Fibroblast of villous mesenchyme (primary cell): ENCODE measurements at regions not wholly inside any gene's neighbourhood (a gene's known extent, or its start where the extent isn't known, plus 50 kb on each side); places are given as distances from the start of the nearest gene placed in this dataset.
A peak's percentile ranks its signal among the peaks of the same experiment; 100 is the strongest.

Experiments
- DNase-seq: peaks from one replicate; pipeline ENCODE4 v3.0.0-alpha.2; 2010; ENCODE audit warnings: low read depth
- H3K4me3 ChIP-seq: 2 replicates; pipeline ENCODE4 v1.5.1; 2011; ENCODE audit warnings: low read depth, mild to moderate bottlenecking, low read length
- TF ChIP-seq, protein P1 (sequence below): IDR thresholded peaks from 2 replicates; pipeline ENCODE4 v1.5.1; 2012; ENCODE audit warnings: low read depth, mild to moderate bottlenecking, low read length; ENCODE audit not compliant: insufficient read depth

DNA sequence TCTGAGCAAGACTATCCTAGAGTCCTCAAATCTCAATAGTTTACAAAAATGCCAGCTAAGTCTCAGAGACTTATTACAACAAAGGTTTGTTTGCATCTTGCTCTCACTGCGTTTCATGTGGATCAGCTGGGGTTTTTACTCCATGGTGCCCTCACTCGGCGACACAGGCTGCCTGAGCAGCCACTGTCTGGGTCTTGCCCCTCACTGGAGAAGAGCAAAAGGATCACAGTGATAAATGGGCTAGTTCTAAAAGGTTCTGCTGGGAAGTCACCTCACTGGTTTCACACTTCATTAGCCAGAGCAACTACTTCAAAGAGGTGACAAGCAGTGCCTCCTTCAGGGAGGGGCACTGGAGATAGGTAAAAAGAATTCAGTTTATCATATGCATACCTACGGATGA, 392.0 kb downstream of the RPL10L start:
- DNase-seq: no peak
- TF ChIP-seq, protein P1, sequence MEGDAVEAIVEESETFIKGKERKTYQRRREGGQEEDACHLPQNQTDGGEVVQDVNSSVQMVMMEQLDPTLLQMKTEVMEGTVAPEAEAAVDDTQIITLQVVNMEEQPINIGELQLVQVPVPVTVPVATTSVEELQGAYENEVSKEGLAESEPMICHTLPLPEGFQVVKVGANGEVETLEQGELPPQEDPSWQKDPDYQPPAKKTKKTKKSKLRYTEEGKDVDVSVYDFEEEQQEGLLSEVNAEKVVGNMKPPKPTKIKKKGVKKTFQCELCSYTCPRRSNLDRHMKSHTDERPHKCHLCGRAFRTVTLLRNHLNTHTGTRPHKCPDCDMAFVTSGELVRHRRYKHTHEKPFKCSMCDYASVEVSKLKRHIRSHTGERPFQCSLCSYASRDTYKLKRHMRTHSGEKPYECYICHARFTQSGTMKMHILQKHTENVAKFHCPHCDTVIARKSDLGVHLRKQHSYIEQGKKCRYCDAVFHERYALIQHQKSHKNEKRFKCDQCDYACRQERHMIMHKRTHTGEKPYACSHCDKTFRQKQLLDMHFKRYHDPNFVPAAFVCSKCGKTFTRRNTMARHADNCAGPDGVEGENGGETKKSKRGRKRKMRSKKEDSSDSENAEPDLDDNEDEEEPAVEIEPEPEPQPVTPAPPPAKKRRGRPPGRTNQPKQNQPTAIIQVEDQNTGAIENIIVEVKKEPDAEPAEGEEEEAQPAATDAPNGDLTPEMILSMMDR: no peak
- no peak overlapping the region for H3K4me3 ChIP-seq

DNA sequence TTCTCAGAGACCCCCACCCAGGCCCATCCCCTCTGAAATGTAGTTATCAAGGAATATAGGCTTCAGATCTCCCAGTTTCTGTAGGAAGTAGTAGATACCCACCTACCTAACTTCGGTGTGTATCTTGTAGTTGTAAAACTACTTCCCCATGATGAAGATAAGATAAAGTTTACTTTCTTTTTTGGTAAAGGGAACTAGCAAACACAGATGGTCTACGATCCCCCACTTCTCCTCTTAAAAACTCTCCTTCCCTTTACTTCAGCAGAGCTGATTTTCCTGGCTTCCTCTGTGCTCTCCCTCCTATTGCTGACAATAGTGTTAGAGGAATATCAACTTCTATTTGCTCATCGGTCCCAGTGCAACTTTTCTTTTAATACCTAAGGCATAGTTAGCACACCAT, 395.2 kb downstream of the RPL10L start:
- TF ChIP-seq, protein P1: no peak
- DNase-seq: no peak
- no peak overlapping the region for H3K4me3 ChIP-seq

DNA sequence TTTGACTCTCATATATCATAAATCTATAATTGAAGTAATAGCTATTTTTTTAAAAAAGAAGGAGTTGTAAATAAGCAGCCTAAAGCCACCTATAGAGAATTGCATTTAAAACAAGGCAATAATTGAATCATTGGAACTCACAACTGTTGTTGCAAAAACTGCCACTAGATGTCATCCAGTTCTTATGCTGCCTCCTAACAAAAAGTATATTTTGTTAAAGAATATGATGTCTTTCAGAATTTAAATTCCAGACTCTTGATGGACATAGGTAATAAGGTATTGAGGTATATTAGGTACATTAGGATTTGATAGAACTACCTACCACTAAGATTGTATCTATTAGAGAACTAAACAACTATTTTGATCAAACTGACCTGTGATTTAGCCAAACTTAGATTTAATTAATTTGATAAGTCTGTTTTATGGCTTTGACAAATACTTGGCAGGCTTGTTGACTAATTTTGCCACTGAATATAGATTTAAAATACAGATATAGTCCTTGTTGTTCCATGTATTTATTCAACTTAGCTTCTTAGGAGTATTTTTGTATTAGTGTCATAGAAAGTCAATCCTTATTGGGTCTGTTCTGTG, 401.4 kb downstream of the RPL10L start:
- TF ChIP-seq, protein P1: peak; percentile 45
- peak; percentile 13 for DNase-seq
- no peak overlapping the region for H3K4me3 ChIP-seq

DNA sequence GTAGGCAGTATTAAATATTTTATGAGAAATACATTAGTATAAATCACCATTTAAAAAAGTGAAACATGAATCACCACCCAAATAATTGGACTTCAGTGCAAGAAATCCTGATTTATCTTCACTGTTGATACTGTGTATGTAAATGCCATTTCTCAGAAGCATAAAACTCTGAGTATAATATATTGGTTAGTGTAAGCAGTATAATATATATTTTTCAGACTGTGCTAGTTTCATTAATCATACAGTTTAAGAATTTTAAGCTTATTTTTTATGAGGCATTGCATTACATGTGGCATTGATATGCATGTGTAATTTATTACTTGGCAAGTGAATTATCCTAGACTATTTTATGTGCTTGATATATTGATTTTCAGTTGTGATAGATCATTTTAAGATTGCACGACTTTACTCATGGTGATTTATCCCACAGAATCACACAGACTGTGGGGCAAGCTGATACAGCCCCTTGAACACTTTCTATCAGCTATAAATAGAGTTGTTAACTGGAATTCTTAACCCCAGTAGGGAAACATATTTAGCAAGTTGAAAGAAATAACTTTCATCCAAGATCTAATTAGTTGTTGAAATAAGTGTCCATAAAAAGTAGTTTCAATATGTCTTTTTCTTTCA, 403.5 kb downstream of the RPL10L start:
- H3K4me3 ChIP-seq: no peak overlapping the region
- no peak for DNase-seq
- TF ChIP-seq, protein P1: no peak

DNA sequence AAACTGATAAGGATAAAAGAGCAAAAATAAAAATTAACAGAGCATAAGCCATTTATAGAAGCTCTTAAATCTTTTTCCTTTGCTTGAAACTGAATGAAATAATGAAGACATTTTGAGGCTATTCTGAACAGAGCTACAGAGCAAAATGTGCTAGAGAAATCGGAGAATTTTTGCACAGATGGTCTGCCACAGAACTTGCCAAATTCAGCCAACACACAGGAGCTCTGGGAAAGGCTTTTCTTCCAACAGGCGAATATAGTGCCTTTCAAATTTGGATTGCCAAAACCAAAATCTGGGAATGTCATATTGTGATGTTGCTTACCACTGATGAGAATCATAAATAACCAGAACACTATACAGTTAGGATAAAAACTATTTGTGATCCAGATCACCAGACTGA, 406.3 kb downstream of the RPL10L start:
- TF ChIP-seq, protein P1: no peak
- H3K4me3 ChIP-seq: no peak overlapping the region
- DNase-seq: no peak

DNA sequence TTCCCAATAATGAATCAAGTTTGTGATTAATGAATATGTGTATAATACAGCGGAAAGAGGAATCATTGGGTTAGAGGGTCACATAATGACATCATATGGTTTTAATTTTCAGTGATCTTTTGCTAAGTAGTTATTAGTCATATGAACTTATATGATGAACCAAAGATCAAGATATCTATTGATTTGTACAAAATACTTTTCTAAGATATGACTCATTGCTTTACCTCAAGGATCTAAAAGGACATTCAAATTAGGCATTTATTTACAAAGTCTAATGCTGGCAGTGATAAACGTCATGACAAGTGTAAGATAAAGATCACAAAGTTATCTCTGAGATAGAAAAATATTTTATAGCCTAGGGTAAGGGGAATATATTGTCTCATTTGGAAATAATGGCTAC, 417.8 kb downstream of the RPL10L start:
- TF ChIP-seq, protein P1: no peak
- no peak overlapping the region for H3K4me3 ChIP-seq
- DNase-seq: no peak

DNA sequence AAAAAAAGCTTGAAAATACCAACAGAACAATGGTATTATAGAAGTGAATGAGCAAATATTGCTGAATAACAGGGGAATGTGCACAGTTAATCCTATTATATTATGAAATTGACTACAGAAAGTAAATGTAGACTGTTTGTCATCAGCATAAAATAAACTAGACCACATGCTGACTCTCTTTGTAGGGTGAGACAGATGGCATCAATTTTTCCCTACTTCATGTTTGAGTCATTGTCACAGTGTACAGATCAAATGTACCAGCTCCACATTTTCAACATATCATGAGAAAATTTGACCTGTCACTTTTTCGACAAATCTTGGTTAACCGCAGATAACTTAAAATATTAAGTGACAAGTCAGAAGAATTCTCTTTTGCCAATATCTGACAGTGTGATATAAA, 421.0 kb downstream of the RPL10L start:
- no peak for DNase-seq

More for the DNA sequence above, 421.0 kb downstream of the RPL10L start:
- TF ChIP-seq, protein P1: no peak
- H3K4me3 ChIP-seq: no peak overlapping the region
